ENCODE measurements at regions not wholly inside any gene's neighbourhood (a gene's known extent, or its start where the extent isn't known, plus 50 kb on each side); places are given as distances from the start of the nearest gene placed in this dataset.

GRCh38 chr17:17398188-17398942, 78.4 kb upstream of the MED9 start:
- intact Hi-C loops (cut with DNase I), result no loop called here
- Histone ChIP-seq H3K9me3 (replicated peaks in 1 of 3) (no peaks in the 10 kb centered on the region), H3K27me3 (no peaks in the 10 kb centered on the region), H3K4me1 (replicated peaks in 1 of 2) (peaks cover 0 to 6% of the 10 kb centered on the region in 2 donors), H3K36me3 (replicated peaks in 1 of 2) (no peaks in the 10 kb centered on the region), H3K27ac (peak overlapping the region in 2 of 5 donors; percentile 24 to 84), H3K4me3 (no peak overlapping the region)
- TF ChIP-seq POLR2A (IDR thresholded peaks at IDR 0.05) (no peak), CTCF (IDR thresholded peaks at IDR 0.05) (no peak)
- DNase-seq, result no peak
- WGBS, 4 donors, result 53 to 61% (median 57%) methylated on average over 8 of the region's 8 CpGs

- peaks cover 0 to 6% of the 10 kb centered on the region in 2 donors for H3K4me1 ChIP-seq (replicated peaks in 1 of 2)
- DNase-seq, result no peak
- H3K27me3 ChIP-seq, result no peaks in the 10 kb centered on the region
- TF ChIP-seq CTCF (IDR thresholded peaks at IDR 0.05), result no peak
- no peak for TF ChIP-seq POLR2A (IDR thresholded peaks at IDR 0.05)
- no peaks in the 10 kb centered on the region for H3K9me3 ChIP-seq (replicated peaks in 1 of 3)
- H3K27ac ChIP-seq, result peak overlapping the region in 2 of 5 donors; percentile 24 to 84
- H3K4me3 ChIP-seq, result no peak overlapping the region
- no peaks in the 10 kb centered on the region for H3K36me3 ChIP-seq (replicated peaks in 1 of 2)
- WGBS, 4 donors, result 85 to 88% (median 86%) methylated on average over 15 of the region's 15 CpGs
- intact Hi-C loops (cut with DNase I), result no loop called here
These were observed 77.6 kb upstream of the MED9 start for GRCh38 chr17:17398943-17399926.

GRCh38 chr17:17400070-17400469, 76.7 kb upstream of the MED9 start:
- intact Hi-C loops (cut with DNase I), result no loop called here
- H3K4me1 ChIP-seq (replicated peaks in 1 of 2), result peaks cover 0 to 6% of the 10 kb centered on the region in 2 donors
- H3K27me3 ChIP-seq, result no peaks in the 10 kb centered on the region
- no peak for DNase-seq
- H3K27ac ChIP-seq, result no peak overlapping the region
- TF ChIP-seq POLR2A (IDR thresholded peaks at IDR 0.05), result no peak
- TF ChIP-seq CTCF (IDR thresholded peaks at IDR 0.05), result no peak
- no peaks in the 10 kb centered on the region for H3K36me3 ChIP-seq (replicated peaks in 1 of 2)
- H3K4me3 ChIP-seq, result no peak overlapping the region
- H3K9me3 ChIP-seq (replicated peaks in 1 of 3), result no peaks in the 10 kb centered on the region
- 88 to 95% (median 89%) methylated on average over 12 of the region's 12 CpGs for WGBS, 4 donors

- H3K4me3 ChIP-seq, result no peak overlapping the region
- DNase-seq, result no peak
- H3K4me1 ChIP-seq (replicated peaks in 1 of 2), result peaks cover 0 to 6% of the 10 kb centered on the region in 2 donors
- no peak overlapping the region for H3K27ac ChIP-seq
- intact Hi-C loops (cut with DNase I), result no loop called here
- no peaks in the 10 kb centered on the region for H3K27me3 ChIP-seq
- H3K36me3 ChIP-seq (replicated peaks in 1 of 2), result no peaks in the 10 kb centered on the region
- no peak for TF ChIP-seq CTCF (IDR thresholded peaks at IDR 0.05)
- no peak for TF ChIP-seq POLR2A (IDR thresholded peaks at IDR 0.05)
- H3K9me3 ChIP-seq (replicated peaks in 1 of 3), result no peaks in the 10 kb centered on the region
- 78 to 92% (median 84%) methylated on average over 9 to 14 of the region's 14 CpGs for WGBS, 4 donors
These were observed 76.1 kb upstream of the MED9 start for GRCh38 chr17:17400566-17401184.
